NCI-H345 (cell line): ENCODE measurements at regions not wholly inside any gene's neighbourhood (a gene's known extent, or its start where the extent isn't known, plus 50 kb on each side); places are given as distances from the start of the nearest gene placed in this dataset.

ENCODE experiments used
- DNase-seq: peaks from one replicate; lab custom pipeline; 2025; lab: John Stamatoyannopoulos, UW

DNA sequence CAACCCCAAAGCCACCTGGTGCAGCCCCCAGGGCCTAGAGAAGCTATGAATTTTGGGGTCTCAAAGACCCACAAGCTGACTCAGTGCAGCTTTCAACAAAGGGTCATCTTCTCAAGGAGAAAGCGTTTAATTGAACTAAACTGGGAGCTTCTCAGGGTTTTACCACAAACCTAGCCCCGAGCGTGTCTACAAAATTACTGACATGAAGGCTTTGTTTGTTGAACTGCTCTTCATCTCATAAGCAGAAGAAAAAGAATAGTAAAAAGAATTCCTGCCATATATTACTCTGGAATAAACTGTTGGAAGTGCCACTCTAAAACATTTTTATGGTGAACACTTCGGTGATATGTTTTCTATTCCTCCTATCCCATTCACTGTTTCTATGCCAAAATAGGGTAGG lies 50.8 kb upstream of the INCENP start:
- DNase-seq, result no peak

DNA sequence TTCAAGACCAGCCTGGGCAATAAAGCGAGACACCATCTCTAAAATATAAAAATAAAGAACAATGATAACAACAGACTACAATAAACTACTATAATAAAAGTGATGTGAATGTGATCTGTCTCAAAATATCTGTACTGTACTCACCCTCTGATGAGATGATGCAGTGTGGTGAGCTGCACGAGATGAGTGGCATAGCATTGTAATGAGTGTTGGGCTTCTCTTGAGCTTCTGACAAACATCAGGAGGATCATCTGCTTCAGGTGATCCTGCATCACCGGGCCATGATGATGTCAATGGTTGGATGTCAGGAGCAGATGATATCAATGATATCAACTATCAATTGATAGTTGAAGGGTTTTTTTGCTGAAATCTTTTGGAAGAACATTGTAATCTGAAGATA lies 52.4 kb upstream of the INCENP start:
- no peak for DNase-seq

- no peak for DNase-seq
Observed at GRCh38 chr11:62069986-62070919, 53.6 kb upstream of the INCENP start.

GRCh38 chr11:62069374-62069773 lies 54.4 kb upstream of the INCENP start:
- no peak for DNase-seq

DNA sequence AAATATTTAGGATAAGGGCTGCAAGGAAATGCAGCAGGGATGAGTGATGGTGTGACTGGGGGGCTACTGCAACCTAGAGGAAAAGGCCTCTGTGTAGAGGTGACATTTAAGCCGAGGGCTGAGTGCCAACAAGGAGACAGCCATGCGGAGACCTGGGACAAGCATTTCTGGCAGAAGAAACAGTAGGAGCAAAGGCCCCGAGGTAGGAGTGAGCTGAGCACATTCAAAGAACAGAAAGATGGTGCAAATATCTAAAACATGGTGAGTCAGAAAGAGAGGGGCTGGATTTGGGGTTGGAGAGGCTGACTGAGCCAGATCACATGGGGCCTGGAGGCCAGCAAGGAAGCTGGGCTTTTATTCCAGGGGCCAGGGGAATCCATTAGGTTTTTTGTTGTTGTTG lies 55.1 kb upstream of the INCENP start:
- no peak for DNase-seq

- DNase-seq, result no peak
Observed at GRCh38 chr11:62067741-62068140, 56.1 kb upstream of the INCENP start.

DNA sequence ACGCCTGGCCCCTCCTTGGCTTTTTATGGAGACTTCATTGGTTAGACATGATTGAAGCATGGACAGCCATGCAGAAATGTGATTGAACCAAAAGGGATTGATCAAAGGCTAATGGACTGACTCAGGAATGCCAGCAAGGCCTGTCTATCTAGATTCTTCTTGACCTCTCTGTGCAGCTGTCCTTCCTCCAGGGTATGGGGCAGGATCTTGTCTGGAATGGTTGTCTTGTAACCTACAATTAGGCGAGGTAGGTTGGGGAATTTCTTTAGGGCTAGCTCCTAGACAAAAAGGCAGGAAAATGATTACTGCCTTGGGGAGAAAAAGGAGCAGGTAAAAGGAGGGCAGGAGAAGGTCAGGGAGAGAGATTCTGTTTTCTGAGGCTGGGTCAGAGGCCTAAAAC lies 59.6 kb upstream of the INCENP start:
- no peak for DNase-seq

- DNase-seq, result no peak
Observed at GRCh38 chr11:62062223-62062861, 61.5 kb upstream of the INCENP start.

- no peak for DNase-seq
Observed at GRCh38 chr11:62061356-62062222, 62.2 kb upstream of the INCENP start.

- DNase-seq, result no peak
Observed at GRCh38 chr11:62057069-62057468, 66.7 kb upstream of the INCENP start.

DNA sequence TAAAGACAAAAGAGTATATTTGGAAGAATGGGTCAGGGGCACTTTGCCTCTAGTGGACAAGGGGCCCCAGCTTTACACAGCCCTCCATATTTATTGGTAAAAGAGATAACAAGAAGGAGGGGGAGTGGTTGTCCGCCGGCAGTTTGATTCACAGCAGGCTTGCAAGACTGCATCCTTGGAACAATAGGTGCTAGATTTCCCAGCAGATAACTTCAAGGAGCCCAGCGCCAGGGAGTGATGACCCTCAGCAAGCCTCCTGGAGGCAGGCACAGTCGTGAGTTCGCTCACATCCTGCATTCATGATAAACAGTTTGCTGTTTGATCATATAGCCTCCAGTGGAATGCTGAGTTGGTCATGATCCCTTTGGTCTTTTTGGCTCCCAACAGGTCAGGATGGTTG lies 67.8 kb upstream of the INCENP start:
- no peak for DNase-seq

GRCh38 chr11:62054484-62055121 lies 69.2 kb upstream of the INCENP start:
- peak; percentile 33 for DNase-seq

GRCh38 chr11:62054081-62054480 lies 69.7 kb upstream of the INCENP start:
- no peak for DNase-seq

DNA sequence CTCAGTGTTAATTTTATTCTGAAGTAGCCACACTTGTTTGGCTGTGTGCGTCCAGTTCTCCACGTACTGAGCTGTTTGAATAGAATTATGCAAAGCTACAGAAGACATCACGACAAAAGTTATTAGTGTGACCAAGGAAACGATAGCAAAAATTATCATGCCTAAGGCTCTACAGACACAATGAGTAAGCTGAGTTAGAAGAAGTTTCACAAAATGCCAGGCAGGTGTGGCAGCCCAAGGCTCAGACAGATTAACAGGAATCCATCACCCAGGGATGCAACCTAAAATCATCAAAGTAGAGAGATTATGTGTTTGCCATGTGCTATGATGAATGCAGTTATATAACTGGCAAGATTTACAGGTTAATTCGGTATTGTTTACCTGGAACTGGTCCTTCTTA lies 73.1 kb upstream of the INCENP start:
- DNase-seq, result no peak

DNA sequence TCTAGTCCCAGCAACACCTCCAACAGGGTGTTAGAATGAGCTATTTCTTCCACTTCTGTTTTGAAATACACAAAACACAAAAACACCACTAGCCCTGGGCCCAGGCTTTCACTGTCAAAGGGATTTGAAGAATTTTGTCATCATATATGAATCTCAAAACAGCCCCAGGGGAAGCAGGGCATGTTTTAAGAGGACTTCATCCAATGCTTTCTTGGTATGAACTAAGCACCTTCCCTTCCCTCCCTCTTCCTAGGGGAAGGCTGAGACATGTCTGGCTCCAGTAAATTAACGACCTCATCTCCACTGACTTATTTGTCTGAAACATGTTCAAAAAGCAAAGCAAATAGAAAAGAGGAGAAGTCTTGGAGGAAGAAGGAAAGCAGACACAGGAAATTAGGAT lies 75.7 kb upstream of the INCENP start:
- DNase-seq, result no peak

GRCh38 chr11:62046568-62047100 lies 77.2 kb upstream of the INCENP start:
- no peak for DNase-seq

- DNase-seq, result no peak
Observed at GRCh38 chr11:62044639-62045121, 77.2 kb upstream of the FTH1 start.

GRCh38 chr11:62035293-62035692 lies 67.9 kb upstream of the FTH1 start:
- no peak for DNase-seq

DNA sequence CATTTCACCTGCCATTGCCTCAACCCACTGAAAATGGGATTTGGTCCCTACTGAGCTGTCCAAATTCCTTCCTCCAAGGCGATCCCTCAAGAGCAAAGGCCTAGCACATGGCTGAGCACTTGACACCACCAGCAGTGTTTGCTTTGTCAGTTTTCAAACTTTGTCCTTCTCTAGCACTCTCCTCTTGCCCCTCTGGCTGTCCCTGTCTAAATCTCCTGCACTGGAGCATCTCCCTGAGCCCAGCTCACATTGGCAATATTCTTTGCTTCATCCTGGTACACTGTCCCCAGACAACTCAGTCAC lies 66.6 kb upstream of the FTH1 start:
- no peak for DNase-seq

DNA sequence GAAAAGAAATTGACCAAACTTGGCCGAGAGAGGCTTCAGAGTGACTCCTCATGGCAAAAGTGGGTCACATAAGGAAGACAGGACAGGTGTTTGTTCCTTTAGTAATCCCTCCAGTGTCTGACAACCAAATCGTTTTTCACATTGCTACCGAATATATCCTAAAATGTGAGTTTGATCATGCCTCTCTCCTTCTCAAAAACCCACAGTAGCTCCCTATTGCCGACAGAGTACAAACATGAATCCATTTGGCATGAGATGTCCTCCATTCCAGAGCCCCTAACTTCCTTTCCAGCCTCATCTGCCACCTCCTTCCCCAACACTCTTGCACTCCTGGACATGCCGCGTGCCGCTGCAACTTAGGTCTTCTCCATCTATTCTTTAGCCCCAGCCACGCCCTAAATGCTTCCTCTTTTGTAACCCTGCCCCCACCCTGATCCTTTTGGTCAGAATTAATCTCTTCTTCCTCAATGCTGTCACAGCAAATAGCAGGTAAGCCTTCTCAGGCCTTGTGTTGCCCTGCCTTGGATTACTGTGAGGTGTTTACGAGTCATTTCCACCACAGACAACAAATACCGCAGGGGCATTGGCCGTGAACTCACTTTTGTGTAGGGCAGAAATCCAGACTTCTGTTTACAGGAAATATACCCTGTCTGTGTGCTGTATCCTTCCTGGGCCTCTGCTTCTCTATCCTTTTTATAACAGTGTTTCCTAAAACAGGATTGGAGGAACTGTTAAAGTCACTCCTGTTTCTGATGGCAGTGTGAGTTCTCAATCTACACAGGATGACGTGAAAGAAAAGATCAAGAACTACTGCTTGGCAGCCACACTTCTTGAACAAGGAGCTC lies 66.0 kb upstream of the FTH1 start:
- no peak for DNase-seq
